ENCODE measurements at regions not wholly inside any gene's neighbourhood (a gene's known extent, or its start where the extent isn't known, plus 50 kb on each side); places are given as distances from the start of the nearest gene placed in this dataset.

GRCh38 chr1:80453775-80454174, 1347.0 kb upstream of the ADGRL2 start:
- no peak overlapping the region for H3K27ac ChIP-seq (replicated peaks)
- H3K27me3 ChIP-seq (ENCODE audit: insufficient read depth, poor library complexity, severe bottlenecking) = no peaks in the 10 kb centered on the region
- H3K4me3 ChIP-seq (replicated peaks; ENCODE audit: insufficient read depth, low read length) = no peak overlapping the region
- no peak for DNase-seq (ENCODE audit: low read depth in 1 of 2, low spot score in 1 of 2)
- TF ChIP-seq POLR2AphosphoS5 (IDR thresholded peaks at IDR 0.05; ENCODE audit: low read depth) (no peak), REST (IDR thresholded peaks at IDR 0.05; ENCODE audit: insufficient replicate concordance, low read depth) (no peak), GABPA (IDR thresholded peaks at IDR 0.05; ENCODE audit: low read depth) (no peak), SPI1 (IDR thresholded peaks at IDR 0.05; ENCODE audit: borderline replicate concordance, low read depth) (no peak), CTCF (IDR thresholded peaks at IDR 0.05; ENCODE audit: insufficient read depth, low read length) (no peak)

- Histone ChIP-seq H3K27me3 (ENCODE audit: insufficient read depth, poor library complexity, severe bottlenecking) (no peaks in the 10 kb centered on the region), H3K4me3 (replicated peaks; ENCODE audit: insufficient read depth, low read length) (no peak overlapping the region), H3K27ac (replicated peaks) (no peak overlapping the region)
- no peak for DNase-seq (ENCODE audit: low read depth in 1 of 2, low spot score in 1 of 2)
- TF ChIP-seq REST (IDR thresholded peaks at IDR 0.05; ENCODE audit: insufficient replicate concordance, low read depth) = no peak
- no peak for TF ChIP-seq CTCF (IDR thresholded peaks at IDR 0.05; ENCODE audit: insufficient read depth, low read length)
- no peak for TF ChIP-seq SPI1 (IDR thresholded peaks at IDR 0.05; ENCODE audit: borderline replicate concordance, low read depth)
- TF ChIP-seq GABPA (IDR thresholded peaks at IDR 0.05; ENCODE audit: low read depth) = no peak
- no peak for TF ChIP-seq POLR2AphosphoS5 (IDR thresholded peaks at IDR 0.05; ENCODE audit: low read depth)
Observed at GRCh38 chr1:80450711-80451110, 1350.0 kb upstream of the ADGRL2 start.

GRCh38 chr1:80448081-80448480, 1352.7 kb upstream of the ADGRL2 start:
- TF ChIP-seq GABPA (IDR thresholded peaks at IDR 0.05; ENCODE audit: low read depth) (no peak), POLR2AphosphoS5 (IDR thresholded peaks at IDR 0.05; ENCODE audit: low read depth) (no peak), SPI1 (IDR thresholded peaks at IDR 0.05; ENCODE audit: borderline replicate concordance, low read depth) (no peak), REST (IDR thresholded peaks at IDR 0.05; ENCODE audit: insufficient replicate concordance, low read depth) (no peak), CTCF (IDR thresholded peaks at IDR 0.05; ENCODE audit: insufficient read depth, low read length) (no peak)
- Histone ChIP-seq H3K4me3 (replicated peaks; ENCODE audit: insufficient read depth, low read length) (no peak overlapping the region), H3K27me3 (ENCODE audit: insufficient read depth, poor library complexity, severe bottlenecking) (no peaks in the 10 kb centered on the region), H3K27ac (replicated peaks) (no peak overlapping the region)
- no peak for DNase-seq (ENCODE audit: low read depth in 1 of 2, low spot score in 1 of 2)
